ENCODE measurements at regions not wholly inside any gene's neighbourhood (a gene's known extent, or its start where the extent isn't known, plus 50 kb on each side); places are given as distances from the start of the nearest gene placed in this dataset.

- peaks cover 13% of the 10 kb centered on the region for H3K9me3 Mint-ChIP-seq
- ATAC-seq, result no peak
- CTCF ChIA-PET, result interaction anchor here (1.0 kb wide), 1 partner anchor 54 kb away, joined by 3 read pairs; no protein-coding TSS in a partner anchor
Measured at GRCh38 chr4:38233727-38234480, 273.7 kb downstream of the PTTG2 start.

GRCh38 chr4:38235354-38235753 lies 275.2 kb downstream of the PTTG2 start:
- TF ChIP-seq ZMAT4 (CRISPR knock-in tag; IDR thresholded peaks at IDR 0.05), result no peak
- no peak for TF ChIP-seq IRF1 (CRISPR knock-in tag; IDR thresholded peaks at IDR 0.05)
- no peak for TF ChIP-seq RELA (CRISPR knock-in tag; IDR thresholded peaks at IDR 0.05; ENCODE audit: borderline replicate concordance)
- TF ChIP-seq ZSCAN18 (CRISPR knock-in tag; IDR thresholded peaks at IDR 0.05), result no peak
- no peak for TF ChIP-seq NFYB (CRISPR knock-in tag; conservative IDR thresholded peaks at IDR 0.05; ENCODE audit: low read depth)
- TF ChIP-seq ELF4 (CRISPR knock-in tag; IDR thresholded peaks at IDR 0.05; ENCODE audit: low read depth), result no peak
- TF ChIP-seq ZNF416 (CRISPR knock-in tag; IDR thresholded peaks at IDR 0.05), result no peak
- TF ChIP-seq ARID4B (CRISPR knock-in tag; IDR thresholded peaks at IDR 0.05; ENCODE audit: borderline replicate concordance), result no peak
- TF ChIP-seq ZNF671 (CRISPR knock-in tag; IDR thresholded peaks at IDR 0.05), result no peak
- no peak for TF ChIP-seq ZNF232 (CRISPR knock-in tag; IDR thresholded peaks at IDR 0.05)
- TF ChIP-seq CBFB (CRISPR knock-in tag; IDR thresholded peaks at IDR 0.05; ENCODE audit: low read depth), result no peak
- TF ChIP-seq SP1 (CRISPR knock-in tag; conservative IDR thresholded peaks at IDR 0.05), result no peak
- no peak for TF ChIP-seq MXD4 (CRISPR knock-in tag; IDR thresholded peaks at IDR 0.05; ENCODE audit: borderline replicate concordance)
- Mint-ChIP-seq H3K4me3 (no peak overlapping the region), H3K27me3 (ENCODE audit: low read depth) (no peaks in the 10 kb centered on the region; the same call in 1 of the 2 replicates), H3K27ac (no peak overlapping the region), H3K4me1 (peaks cover 5% of the 10 kb centered on the region), H3K9me3 (peaks cover 13% of the 10 kb centered on the region), H3K36me3 (no peaks in the 10 kb centered on the region)
- ChIA-PET CTCF (interaction anchor here (1.2 kb wide), 1 partner anchor 166 kb away, joined by 3 read pairs; no protein-coding TSS in a partner anchor), POLR2A (no interaction called here)
- no peak for DNase-seq (ENCODE audit: low spot score)
- no peak for ATAC-seq

More at GRCh38 chr4:38233727-38234480, 273.7 kb downstream of the PTTG2 start:
- no peak overlapping the region for H3K4me3 Mint-ChIP-seq
- H3K4me1 Mint-ChIP-seq, result peaks cover 5% of the 10 kb centered on the region
- POLR2A ChIA-PET, result no interaction called here
- no peaks in the 10 kb centered on the region for H3K36me3 Mint-ChIP-seq
- no peaks in the 10 kb centered on the region; the same call in 1 of the 2 replicates for H3K27me3 Mint-ChIP-seq (ENCODE audit: low read depth)
- no peak overlapping the region for H3K27ac Mint-ChIP-seq
- no peak for TF ChIP-seq OVOL2 (CRISPR knock-in tag; IDR thresholded peaks at IDR 0.05; ENCODE audit: borderline replicate concordance)
- no peak for DNase-seq (ENCODE audit: low spot score)

- Mint-ChIP-seq H3K9me3 (peaks cover 13% of the 10 kb centered on the region), H3K36me3 (no peaks in the 10 kb centered on the region)
Measured at GRCh38 chr4:38236003-38236402, 275.8 kb downstream of the PTTG2 start.

More at GRCh38 chr4:38236003-38236402, 275.8 kb downstream of the PTTG2 start:
- H3K27ac Mint-ChIP-seq, result no peak overlapping the region
- ChIA-PET POLR2A (no interaction called here), CTCF (no interaction called here)
- ATAC-seq (no peak), DNase-seq (ENCODE audit: low spot score) (no peak)
- TF ChIP-seq USF2 (CRISPR knock-in tag; IDR thresholded peaks at IDR 0.05), result no peak
- no peak overlapping the region for H3K4me3 Mint-ChIP-seq
- H3K4me1 Mint-ChIP-seq, result peaks cover 5% of the 10 kb centered on the region
- H3K27me3 Mint-ChIP-seq (ENCODE audit: low read depth), result no peaks in the 10 kb centered on the region; the same call in 1 of the 2 replicates
